HEK293 (cell line): ENCODE measurements at regions not wholly inside any gene's neighbourhood (a gene's known extent, or its start where the extent isn't known, plus 50 kb on each side); places are given as distances from the start of the nearest gene placed in this dataset.

ENCODE experiments used
- ZBTB21 ChIP-seq: fragments of 450-650 bp; formaldehyde crosslinking; IDR thresholded peaks from 2 replicates; pipeline ENCODE4 v1.5.1; 2017; ENCODE audit warnings: missing biosample characterization, missing genetic modification characterization
- ZNF138 ChIP-seq: fragments of 450-650 bp; formaldehyde crosslinking; IDR thresholded peaks from 2 replicates; pipeline ENCODE4 v1.5.1; 2016; ENCODE audit warnings: missing biosample characterization, missing genetic modification characterization, borderline replicate concordance

DNA sequence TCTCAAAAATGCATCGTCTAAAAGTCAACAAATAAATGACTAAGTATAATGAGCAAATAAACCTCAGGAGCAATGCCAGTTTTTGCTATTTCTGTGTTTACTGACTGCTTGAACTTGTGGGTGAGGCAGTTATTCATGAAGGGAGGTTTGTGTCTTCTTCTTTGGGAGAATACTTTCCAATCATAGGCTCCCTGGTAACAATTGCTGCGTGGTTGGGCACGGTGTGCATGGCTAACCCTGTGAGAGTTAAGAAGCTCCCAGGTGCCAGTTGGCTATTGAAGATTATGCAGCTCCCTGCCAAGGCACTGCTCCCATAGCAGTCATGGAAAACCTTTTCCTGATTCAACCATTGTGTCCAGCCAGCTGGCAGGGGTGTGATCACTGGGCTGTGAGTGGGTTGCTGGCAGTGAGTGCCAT, 775.9 kb upstream of the GOT2 start:
- TF ChIP-seq ZNF138 (no peak), ZBTB21 (tag by site-specific recombination) (no peak)
